ENCODE measurements at regions not wholly inside any gene's neighbourhood (a gene's known extent, or its start where the extent isn't known, plus 50 kb on each side); places are given as distances from the start of the nearest gene placed in this dataset.

DNA sequence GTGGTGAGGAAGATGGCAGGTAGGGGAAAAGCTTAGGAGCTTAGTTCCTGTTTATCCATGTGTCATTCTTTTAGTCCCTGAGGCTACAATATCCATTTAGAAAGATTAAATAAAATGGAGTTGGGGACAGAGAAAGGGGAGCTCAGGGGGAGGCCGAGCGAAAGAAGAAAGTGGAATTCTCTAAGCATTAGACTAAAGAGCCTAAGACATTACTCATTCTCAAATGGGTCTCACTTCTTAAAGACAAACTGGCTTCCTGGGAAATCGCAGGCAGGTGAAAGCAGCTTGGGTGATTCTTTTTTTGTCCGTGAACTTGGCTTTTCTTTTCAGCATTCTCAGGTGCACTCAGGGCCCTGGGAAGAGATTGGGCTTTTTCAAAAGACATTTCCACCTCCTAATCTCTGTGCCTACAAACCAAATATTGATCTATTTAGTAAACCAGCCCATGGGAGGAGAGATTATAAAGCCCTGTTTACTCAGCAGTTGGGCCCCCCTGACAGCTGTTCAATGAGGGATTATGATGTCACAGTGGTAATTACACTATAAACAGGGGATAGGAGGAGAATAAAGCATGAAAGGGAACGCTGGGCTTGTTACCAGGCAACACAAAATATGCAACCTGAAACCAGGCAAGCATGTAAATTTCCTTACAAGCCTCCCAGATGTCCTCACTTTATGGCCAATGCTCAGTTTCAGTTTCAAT is 584.0 kb downstream of the ACTL7B start:
- TF ChIP-seq, protein P1, sequence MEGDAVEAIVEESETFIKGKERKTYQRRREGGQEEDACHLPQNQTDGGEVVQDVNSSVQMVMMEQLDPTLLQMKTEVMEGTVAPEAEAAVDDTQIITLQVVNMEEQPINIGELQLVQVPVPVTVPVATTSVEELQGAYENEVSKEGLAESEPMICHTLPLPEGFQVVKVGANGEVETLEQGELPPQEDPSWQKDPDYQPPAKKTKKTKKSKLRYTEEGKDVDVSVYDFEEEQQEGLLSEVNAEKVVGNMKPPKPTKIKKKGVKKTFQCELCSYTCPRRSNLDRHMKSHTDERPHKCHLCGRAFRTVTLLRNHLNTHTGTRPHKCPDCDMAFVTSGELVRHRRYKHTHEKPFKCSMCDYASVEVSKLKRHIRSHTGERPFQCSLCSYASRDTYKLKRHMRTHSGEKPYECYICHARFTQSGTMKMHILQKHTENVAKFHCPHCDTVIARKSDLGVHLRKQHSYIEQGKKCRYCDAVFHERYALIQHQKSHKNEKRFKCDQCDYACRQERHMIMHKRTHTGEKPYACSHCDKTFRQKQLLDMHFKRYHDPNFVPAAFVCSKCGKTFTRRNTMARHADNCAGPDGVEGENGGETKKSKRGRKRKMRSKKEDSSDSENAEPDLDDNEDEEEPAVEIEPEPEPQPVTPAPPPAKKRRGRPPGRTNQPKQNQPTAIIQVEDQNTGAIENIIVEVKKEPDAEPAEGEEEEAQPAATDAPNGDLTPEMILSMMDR (IDR thresholded peaks at IDR 0.05): no peak
- TF ChIP-seq POLR2A (IDR thresholded peaks at IDR 0.05): no peak

All from adrenal gland (tissue), 5 donors.